AG09309 (cell line): ENCODE measurements at regions not wholly inside any gene's neighbourhood (a gene's known extent, or its start where the extent isn't known, plus 50 kb on each side); places are given as distances from the start of the nearest gene placed in this dataset.
"Not testable (repeated sequence)": the region's sequence is repeated elsewhere in the genome, so short reads cannot be mapped to it uniquely, and the experiment has no call there.

Experiments
- DNase-seq: peaks from one replicate; pipeline ENCODE4 v3.0.0-alpha.2; 2010; ENCODE audit warnings: low read depth
- H3K4me3 ChIP-seq: 2 replicates; pipeline ENCODE4 v1.5.1; 2011; ENCODE audit warnings: mild to moderate bottlenecking, low read depth, low read length, moderate library complexity; ENCODE audit not compliant: control insufficient read depth
- CTCF ChIP-seq: IDR thresholded peaks from 2 replicates; pipeline ENCODE4 v1.5.1; 2011; ENCODE audit warnings: mild to moderate bottlenecking, low read depth, low read length, inconsistent platforms; ENCODE audit not compliant: insufficient read depth, control insufficient read depth; ENCODE audit errors: missing control alignments

- no peak overlapping the region for H3K4me3 ChIP-seq
- DNase-seq = no peak
- no peak for TF ChIP-seq CTCF
Measured at GRCh38 chr7:50851891-50852290, 69.2 kb upstream of the GRB10 start.

GRCh38 chr7:50851451-50851850 is 68.8 kb upstream of the GRB10 start:
- H3K4me3 ChIP-seq = no peak overlapping the region
- no peak for TF ChIP-seq CTCF
- DNase-seq = peak; percentile 27

DNA sequence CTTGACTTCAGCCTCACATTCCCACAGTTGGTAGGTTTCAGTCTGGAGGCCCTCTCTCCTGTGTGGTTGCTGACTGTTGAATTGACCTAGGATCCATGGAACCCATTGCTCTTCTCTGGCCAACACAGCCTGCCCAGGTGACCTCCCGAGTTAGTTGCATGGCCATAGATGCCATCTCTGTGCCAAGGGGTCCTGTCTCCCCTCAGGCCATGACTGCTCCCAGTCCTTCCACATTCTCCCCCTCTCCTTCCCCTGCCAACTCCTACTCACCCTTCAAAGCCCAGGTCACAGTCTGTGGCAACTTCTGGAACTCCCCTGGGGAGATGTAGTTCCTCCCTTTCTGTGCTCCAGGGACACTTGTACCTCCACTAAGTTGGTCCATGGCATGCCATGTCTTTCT is 67.3 kb upstream of the GRB10 start:
- no peak overlapping the region for H3K4me3 ChIP-seq
- TF ChIP-seq CTCF = no peak
- DNase-seq = no peak

- no peak for TF ChIP-seq CTCF
- H3K4me3 ChIP-seq = no peak overlapping the region
- DNase-seq = no peak
Measured at GRCh38 chr7:50848203-50848602, 65.5 kb upstream of the GRB10 start.

DNA sequence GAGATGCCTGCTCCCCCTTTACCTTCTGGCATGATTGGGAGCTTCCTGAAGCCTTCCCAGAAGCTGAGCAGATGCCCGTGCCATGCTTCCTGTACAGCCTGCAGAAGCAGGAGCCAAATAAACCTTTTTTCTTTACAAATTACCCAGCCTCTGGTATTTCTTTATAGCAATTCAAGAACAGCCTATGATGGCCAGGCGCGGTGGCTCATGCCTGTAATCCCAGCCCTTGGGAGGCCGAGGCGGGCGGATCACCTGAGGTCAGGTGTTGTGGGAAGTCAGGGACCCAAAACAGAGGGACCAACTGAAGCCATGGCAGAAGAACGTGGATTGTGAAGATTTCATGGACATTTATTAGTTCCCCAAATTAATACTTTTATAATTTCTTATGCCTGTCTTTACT is 62.2 kb upstream of the GRB10 start:
- H3K4me3 ChIP-seq, DNase-seq: not testable (repeated sequence)

DNA sequence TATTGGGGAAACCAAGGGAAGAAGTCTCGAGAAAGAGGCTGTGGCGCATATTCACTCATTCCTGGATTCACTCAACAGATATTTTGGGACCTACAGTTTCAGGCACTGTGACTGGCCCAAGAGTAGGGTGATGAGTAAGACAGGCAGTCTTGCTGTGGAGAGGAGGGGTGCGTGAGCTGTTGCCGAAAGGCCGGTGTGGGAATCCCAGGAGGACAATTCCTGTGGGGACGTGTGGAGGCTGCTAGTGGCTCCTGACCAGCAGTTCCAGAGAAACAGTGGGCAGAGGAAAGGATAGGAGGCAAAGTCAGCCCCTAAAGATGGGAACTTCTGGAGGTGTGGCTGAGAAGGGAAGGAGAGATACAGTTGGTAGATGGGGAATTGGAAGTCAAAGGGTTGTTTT is 59.3 kb upstream of the GRB10 start:
- DNase-seq = no peak
- no peak for TF ChIP-seq CTCF
- H3K4me3 ChIP-seq = no peak overlapping the region

DNA sequence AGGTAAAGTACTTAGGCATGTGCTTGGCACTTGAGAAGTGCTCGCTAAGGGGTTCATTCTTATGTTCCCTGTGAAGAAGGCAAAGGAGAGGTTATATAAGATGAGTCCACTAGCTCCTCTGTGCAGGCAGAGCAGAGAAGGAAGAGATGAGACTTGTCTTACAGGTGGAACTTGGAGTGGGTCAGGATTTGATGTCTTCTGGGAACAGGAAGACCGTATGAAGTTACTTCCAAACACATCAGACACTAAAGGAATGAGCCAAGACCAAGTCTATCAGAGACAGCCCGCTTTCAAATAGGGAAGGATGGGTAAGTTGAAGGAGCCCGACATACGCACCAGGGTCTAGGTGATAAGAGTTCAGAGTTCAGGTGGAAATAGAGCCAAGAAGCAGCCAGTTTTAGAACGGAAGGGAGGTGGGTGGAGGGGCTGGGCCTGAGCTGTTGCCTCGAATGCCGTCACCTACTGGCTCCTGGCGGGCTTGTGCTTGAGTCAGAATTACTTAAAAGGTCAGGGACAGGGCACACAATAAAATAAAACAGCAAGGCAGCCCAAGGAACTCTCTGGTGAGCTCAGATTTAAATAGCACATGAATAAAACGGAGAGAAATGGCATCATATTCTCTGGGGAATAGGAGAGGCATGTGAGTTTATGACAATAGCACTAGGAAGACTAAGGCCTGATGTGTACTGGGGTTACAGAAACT is 56.1 kb upstream of the GRB10 start:
- TF ChIP-seq CTCF = no peak
- DNase-seq = peak; percentile 61
- H3K4me3 ChIP-seq = no peak overlapping the region
